ENCODE measurements at regions not wholly inside any gene's neighbourhood (a gene's known extent, or its start where the extent isn't known, plus 50 kb on each side); places are given as distances from the start of the nearest gene placed in this dataset.

DNA sequence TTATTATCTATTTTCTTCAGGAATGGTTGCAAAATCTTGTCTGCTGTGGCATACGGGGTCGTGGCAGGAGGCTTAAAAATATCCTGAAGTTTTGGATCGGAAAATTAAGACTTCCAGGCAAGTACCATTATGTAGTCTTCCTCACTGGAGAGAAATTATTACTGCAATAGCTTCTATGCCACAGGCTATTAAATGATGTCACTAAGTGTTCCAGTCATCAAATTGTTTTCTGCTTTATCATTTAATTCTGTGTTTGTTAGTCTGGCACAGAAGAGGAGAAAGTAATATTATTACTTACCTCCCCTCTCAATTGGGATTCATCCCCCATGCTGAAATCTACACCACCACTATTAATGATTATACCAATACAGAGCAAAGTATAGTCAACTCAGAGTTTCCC lies 378.2 kb upstream of the ALCAM start:
- DNase-seq: no peak

DNA sequence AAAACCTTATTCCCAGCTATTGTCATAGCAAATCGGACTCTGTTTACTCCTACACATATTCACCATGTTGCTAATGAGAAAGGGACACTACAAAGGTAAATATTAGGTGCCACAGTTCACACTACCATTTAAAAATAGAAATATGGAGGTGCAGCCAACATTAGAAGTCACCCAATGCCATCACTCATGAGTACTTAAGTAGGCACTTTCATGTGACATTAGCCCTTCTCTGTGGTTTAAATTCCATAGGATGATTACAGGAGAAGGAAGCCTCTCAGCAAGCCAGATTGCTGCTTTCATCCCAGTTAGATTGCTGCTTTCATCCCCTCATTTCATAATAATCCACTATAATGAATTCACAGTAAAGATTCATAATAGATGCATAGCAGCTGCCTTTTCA lies 376.8 kb upstream of the ALCAM start:
- no peak for DNase-seq

DNA sequence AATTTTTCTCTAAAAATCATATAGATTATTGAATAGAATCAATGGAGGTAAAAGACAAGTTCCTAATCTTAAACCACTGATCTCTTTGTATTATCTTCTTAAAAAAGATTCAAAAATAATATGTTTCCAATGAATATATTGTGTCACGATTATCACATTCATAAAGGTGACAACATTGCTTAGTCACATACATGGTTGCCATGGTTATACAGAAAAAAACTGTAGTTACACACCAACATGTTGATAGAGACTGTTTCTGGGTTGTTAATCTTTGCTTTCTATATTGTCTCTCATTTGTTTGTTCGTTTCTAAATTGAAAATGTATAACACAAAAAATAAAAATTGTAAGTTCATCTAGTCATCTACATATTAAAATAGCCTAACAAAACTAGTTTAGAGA lies 376.0 kb upstream of the ALCAM start:
- no peak for DNase-seq

DNA sequence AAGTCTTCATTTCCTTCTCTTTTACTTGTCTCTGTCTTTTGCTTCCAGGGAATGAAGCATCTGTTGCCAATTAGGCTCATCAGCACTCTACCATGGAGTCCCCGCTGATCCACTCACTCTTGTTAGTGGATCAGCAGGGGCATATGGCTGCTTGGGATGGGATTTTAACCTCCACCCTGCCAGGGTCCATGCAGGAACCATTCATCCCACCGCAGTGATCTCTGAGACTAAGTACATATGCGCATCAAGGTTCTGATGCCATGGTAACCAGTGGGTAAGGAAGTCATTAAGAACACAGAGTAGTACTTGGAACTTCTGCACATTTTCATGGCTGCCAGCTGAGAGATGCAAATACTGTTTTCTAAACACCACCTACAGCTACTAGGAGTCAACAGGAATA lies 374.0 kb upstream of the ALCAM start:
- DNase-seq: no peak

GRCh38 chr3:105006164-105006563 lies 360.5 kb upstream of the ALCAM start:
- DNase-seq: no peak

GRCh38 chr3:105013657-105014056 lies 353.1 kb upstream of the ALCAM start:
- DNase-seq: no peak

DNA sequence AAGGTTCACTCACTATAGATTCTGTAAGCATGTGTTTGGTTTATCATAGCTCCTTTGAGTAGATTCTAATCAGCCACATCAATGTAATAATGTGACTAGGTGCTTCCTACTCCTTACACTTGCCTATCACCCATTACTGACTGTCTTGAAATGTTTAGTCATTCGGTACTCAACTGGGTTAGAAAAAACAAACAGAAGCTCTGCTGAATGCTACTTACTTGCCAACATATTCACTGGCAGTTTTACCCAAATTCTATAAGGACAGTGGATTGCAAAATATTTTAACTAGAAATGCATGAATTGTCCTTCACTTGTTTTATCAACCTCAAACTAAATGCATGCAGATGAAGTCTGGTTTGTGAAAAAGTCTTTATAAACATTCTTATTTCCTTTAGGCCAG lies 352.1 kb upstream of the ALCAM start:
- DNase-seq: no peak

- DNase-seq: no peak
These were observed 343.9 kb upstream of the ALCAM start for GRCh38 chr3:105022813-105023212.

- DNase-seq: no peak
These were observed 336.5 kb upstream of the ALCAM start for GRCh38 chr3:105030211-105030610.

GRCh38 chr3:105032541-105032940 lies 334.2 kb upstream of the ALCAM start:
- no peak for DNase-seq

GRCh38 chr3:105033081-105033480 lies 333.6 kb upstream of the ALCAM start:
- DNase-seq: no peak

DNA sequence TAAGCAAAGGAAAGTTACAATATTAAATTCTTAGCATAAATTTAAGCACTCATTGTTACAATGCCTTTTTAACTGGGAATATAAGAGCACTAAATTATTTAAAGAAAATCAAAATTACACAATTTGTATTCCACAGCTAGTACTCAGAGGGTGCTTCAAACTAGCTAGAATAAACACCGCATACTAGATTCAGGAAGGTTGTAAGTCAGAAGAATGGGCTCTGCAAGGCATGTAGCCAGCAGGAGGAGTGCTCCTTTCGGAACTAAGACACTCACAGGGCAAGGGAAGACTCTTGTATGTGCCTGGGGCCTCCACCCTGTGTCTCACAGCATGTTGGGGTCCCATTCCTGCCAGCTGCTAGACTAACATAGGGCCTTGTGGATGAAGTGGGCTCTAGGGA lies 327.7 kb upstream of the ALCAM start:
- DNase-seq: no peak

GRCh38 chr3:105040026-105040622 lies 326.6 kb upstream of the ALCAM start:
- peak; percentile 15 for DNase-seq

GRCh38 chr3:105042586-105042985 lies 324.1 kb upstream of the ALCAM start:
- DNase-seq: no peak

GRCh38 chr3:105051111-105051510 lies 315.6 kb upstream of the ALCAM start:
- DNase-seq: no peak

DNA sequence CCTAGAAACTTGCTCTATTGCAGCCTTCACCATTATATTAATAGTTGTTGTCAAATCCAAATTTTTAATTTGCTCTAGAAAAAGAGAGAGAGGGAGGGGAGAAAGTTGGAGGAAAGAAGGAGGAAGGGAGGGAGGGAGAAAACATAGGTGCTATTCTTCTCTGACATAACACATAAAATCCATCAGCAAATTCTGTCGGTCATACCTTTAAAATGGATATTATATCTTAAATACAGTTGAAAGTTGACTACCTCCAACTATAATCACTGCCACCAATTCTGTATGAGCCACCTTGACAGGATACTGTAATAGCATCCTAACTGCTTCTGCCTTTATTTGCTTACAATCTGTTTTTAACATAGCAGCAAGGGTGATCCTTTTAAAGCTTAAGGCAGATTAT lies 314.7 kb upstream of the ALCAM start:
- DNase-seq: no peak

DNA sequence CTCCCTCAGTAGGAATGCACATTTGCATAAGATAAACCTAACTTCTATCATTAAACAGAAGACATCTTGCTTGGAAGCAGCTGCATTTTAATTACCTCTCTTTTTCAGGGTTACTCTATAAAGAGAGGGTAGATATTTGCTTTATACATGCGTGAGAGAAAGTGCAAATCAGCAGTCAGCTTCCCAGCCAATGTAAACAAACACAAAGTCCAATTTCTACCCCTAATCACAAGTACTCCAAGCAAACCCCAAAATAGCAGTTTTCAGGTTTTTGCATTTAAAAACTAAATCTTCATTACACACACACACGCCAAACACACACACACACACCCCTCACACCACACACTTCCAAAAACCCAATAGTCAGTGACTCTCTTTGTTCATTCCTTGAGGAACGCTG lies 303.9 kb upstream of the ALCAM start:
- no peak for DNase-seq

- no peak for DNase-seq
These were observed 300.5 kb upstream of the ALCAM start for GRCh38 chr3:105065895-105066839.

GRCh38 chr3:105067361-105067760 lies 299.3 kb upstream of the ALCAM start:
- DNase-seq: no peak

DNA sequence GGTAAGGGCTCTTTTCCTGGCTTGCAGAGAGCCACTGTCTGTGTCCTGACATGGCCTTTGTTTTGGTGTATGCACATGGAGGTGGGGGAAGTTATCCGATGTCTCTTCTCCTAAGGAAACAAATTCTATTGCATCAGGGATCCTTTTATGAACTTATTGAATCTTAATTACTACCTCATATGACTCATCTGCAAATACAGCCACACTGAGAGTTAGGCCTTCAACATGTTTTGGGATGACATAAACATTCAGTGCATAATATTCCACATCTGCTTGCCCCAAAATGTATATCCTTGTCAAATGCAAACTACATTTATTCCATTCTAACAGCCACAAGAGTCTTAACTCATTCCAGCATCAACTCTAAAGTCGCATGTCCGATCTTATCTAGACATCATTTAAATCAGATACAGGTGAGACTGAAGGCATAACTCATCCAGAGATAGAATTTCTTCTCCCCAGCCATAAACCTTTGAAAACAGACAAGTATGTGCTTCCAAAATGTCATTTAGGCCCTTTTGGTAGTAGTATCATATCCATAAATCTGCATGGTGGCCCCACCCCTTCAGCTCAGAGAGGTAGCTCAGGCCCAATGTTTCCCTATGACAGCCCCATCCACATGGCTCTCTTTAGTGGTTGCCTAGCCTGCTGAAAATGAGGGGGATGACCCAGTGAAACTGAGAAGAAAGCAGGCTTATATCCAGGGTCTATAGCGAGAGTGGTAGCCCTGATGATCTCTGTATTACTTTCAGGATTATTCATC lies 289.5 kb upstream of the ALCAM start:
- no peak for DNase-seq

- DNase-seq: no peak
These were observed 282.8 kb upstream of the ALCAM start for GRCh38 chr3:105083945-105084344.

DNA sequence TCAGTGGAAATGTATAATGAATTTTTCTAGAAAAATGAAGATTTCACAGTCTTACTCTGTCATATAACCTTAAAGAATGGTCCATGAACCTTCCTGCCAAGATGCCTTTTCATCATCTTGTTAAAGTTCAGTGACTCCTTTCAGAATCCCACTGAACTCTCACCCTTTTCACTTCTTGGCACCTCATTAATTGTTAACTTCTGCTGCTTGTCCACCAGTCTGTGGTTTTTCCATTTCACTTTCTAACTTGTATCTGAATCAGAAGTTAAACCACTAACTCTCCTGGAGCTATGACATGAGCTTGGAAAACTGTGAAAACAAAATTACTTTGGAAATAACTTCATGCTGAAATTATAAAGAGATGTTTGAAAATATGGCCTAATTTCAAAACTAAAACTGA lies 281.2 kb upstream of the ALCAM start:
- DNase-seq: no peak

- DNase-seq: no peak
These were observed 273.1 kb upstream of the ALCAM start for GRCh38 chr3:105093371-105094252.

Data from OCI-M1 (cell line).